WTC11 (cell line): ENCODE measurements at regions not wholly inside any gene's neighbourhood (a gene's known extent, or its start where the extent isn't known, plus 50 kb on each side); places are given as distances from the start of the nearest gene placed in this dataset.

Experiments used
- CREM ChIP-seq: sonication (generic); formaldehyde crosslinking; IDR thresholded peaks from 2 replicates; pipeline ENCODE4 v1.8.1; 2022; ENCODE audit warnings: mild to moderate bottlenecking, missing genetic modification reagents, moderate library complexity
- CTCF ChIP-seq: fragments of 200-600 bp; IDR thresholded peaks from 2 replicates; pipeline ENCODE4 v1.8.0; 2022; ENCODE audit warnings: antibody characterized with exemption
- NR1H2 ChIP-seq: sonication (generic); formaldehyde crosslinking; IDR thresholded peaks from 2 replicates; pipeline ENCODE4 v1.9.0; 2021; ENCODE audit warnings: mild to moderate bottlenecking, moderate library complexity, missing genetic modification reagents
- NR2C2 ChIP-seq: sonication (generic); formaldehyde crosslinking; IDR thresholded peaks from 2 replicates; pipeline ENCODE4 v1.8.0; 2022; ENCODE audit warnings: mild to moderate bottlenecking, missing genetic modification reagents
- SP1 ChIP-seq: sonication (generic); formaldehyde crosslinking; conservative IDR thresholded peaks from 2 replicates; pipeline ENCODE4 v1.8.1; 2022; ENCODE audit warnings: missing genetic modification reagents
- USF1 ChIP-seq: sonication (generic); formaldehyde crosslinking; IDR thresholded peaks from 2 replicates; pipeline ENCODE4 v1.8.0; 2022; ENCODE audit warnings: mild to moderate bottlenecking, missing genetic modification reagents
- TF ChIP-seq, protein P1 (sequence below): sonication (generic); formaldehyde crosslinking; IDR thresholded peaks from 2 replicates; pipeline ENCODE4 v1.8.0; 2022; ENCODE audit warnings: mild to moderate bottlenecking, missing genetic modification reagents

DNA sequence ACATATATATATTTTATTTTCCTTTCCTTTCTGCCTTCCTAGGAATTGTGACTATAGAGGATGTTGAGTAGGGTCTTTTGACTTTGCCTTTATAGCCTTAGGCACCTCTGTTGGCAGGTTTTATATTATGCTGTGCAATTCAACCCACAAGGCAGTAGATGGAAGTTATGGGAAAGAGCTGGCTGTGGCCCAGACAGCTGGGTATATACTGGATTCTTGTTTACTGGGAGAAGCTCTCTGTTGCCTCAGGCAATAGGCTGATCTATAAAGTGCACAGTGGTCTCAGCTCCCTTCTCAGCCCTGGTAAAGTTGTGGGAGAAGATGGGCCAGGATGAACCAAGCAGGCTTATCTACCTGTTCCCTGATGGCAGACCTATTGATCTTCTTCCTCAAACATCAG lies 342.0 kb downstream of the GBA3 start:
- TF ChIP-seq NR1H2 (CRISPR knock-in tag) = no peak
- TF ChIP-seq NR2C2 = no peak
- TF ChIP-seq SP1 (CRISPR knock-in tag) = no peak
- no peak for TF ChIP-seq CTCF
- TF ChIP-seq, protein P1, sequence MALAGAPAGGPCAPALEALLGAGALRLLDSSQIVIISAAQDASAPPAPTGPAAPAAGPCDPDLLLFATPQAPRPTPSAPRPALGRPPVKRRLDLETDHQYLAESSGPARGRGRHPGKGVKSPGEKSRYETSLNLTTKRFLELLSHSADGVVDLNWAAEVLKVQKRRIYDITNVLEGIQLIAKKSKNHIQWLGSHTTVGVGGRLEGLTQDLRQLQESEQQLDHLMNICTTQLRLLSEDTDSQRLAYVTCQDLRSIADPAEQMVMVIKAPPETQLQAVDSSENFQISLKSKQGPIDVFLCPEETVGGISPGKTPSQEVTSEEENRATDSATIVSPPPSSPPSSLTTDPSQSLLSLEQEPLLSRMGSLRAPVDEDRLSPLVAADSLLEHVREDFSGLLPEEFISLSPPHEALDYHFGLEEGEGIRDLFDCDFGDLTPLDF = no peak
- no peak for TF ChIP-seq CREM (CRISPR knock-in tag)
- TF ChIP-seq USF1 = no peak
